Stimulated activated naive CD8-positive, alpha-beta T cell treated with anti-CD3 and anti-CD28 coated beads, Interleukin-15, Interleukin-2, amounts not matched to agents 100 U/mL and 50 U/mL, for 24 hours (primary cell): ENCODE measurements at regions not wholly inside any gene's neighbourhood (a gene's known extent, or its start where the extent isn't known, plus 50 kb on each side); places are given as distances from the start of the nearest gene placed in this dataset.
A peak's percentile ranks its signal among the peaks of the same experiment; 100 is the strongest.
"Not testable (repeated sequence)": the region's sequence is repeated elsewhere in the genome, so short reads cannot be mapped to it uniquely, and the experiment has no call there.

Experiments
- ATAC-seq: fragments of 150-1000 bp; cut with Tn5 transposase; one replicate; pipeline ENCODE4 v1.10.0; 2021
- DNase-seq: peaks from one replicate; pipeline ENCODE4 v3.0.0; 2021

- no peak for DNase-seq
- no peak for ATAC-seq
These were observed 82.4 kb upstream of the SELENOP start for GRCh38 chr5:42894057-42894456.

GRCh38 chr5:42889311-42889933 is 77.7 kb upstream of the SELENOP start:
- DNase-seq, result peak; percentile 72

GRCh38 chr5:42888771-42889170 is 77.1 kb upstream of the SELENOP start:
- DNase-seq (no peak), ATAC-seq (no peak)

More at GRCh38 chr5:42889311-42889933, 77.7 kb upstream of the SELENOP start:
- peak; percentile 84 for ATAC-seq

- no peak for DNase-seq
- ATAC-seq, result no peak
These were observed 75.9 kb upstream of the SELENOP start for GRCh38 chr5:42887575-42887974.

- no peak for ATAC-seq
These were observed 75.4 kb upstream of the SELENOP start for GRCh38 chr5:42887097-42887496.

GRCh38 chr5:42886635-42887034 is 74.9 kb upstream of the SELENOP start:
- no peak for DNase-seq
- no peak for ATAC-seq

More at GRCh38 chr5:42887097-42887496, 75.4 kb upstream of the SELENOP start:
- no peak for DNase-seq

- ATAC-seq, result no peak
These were observed 72.6 kb upstream of the SELENOP start for GRCh38 chr5:42884326-42884725.

GRCh38 chr5:42881416-42882117 is 69.9 kb upstream of the SELENOP start:
- DNase-seq, result no peak
- no peak for ATAC-seq

More at GRCh38 chr5:42884326-42884725, 72.6 kb upstream of the SELENOP start:
- DNase-seq, result no peak

GRCh38 chr5:42880496-42881150 is 68.9 kb upstream of the SELENOP start:
- no peak for ATAC-seq
- DNase-seq, result no peak

- ATAC-seq, result no peak
- no peak for DNase-seq
These were observed 67.6 kb upstream of the SELENOP start for GRCh38 chr5:42879291-42879690.

GRCh38 chr5:42878550-42878949 is 66.9 kb upstream of the SELENOP start:
- ATAC-seq (no peak), DNase-seq (no peak)

GRCh38 chr5:42878041-42878440 is 66.3 kb upstream of the SELENOP start:
- DNase-seq (no peak), ATAC-seq (no peak)

GRCh38 chr5:42877431-42877830 is 65.7 kb upstream of the SELENOP start:
- ATAC-seq, result no peak

GRCh38 chr5:42876375-42876844 is 64.7 kb upstream of the SELENOP start:
- DNase-seq (no peak), ATAC-seq (no peak)

More at GRCh38 chr5:42877431-42877830, 65.7 kb upstream of the SELENOP start:
- DNase-seq, result no peak

GRCh38 chr5:42875785-42876374 is 64.2 kb upstream of the SELENOP start:
- ATAC-seq, result no peak
- no peak for DNase-seq

- DNase-seq (no peak), ATAC-seq (no peak)
These were observed 63.5 kb upstream of the SELENOP start for GRCh38 chr5:42875211-42875610.

GRCh38 chr5:42874621-42875198 is 63.0 kb upstream of the SELENOP start:
- DNase-seq (no peak), ATAC-seq (no peak)

- ATAC-seq (no peak), DNase-seq (no peak)
These were observed 61.2 kb upstream of the SELENOP start for GRCh38 chr5:42872865-42873264.

- ATAC-seq, result no peak
These were observed 59.3 kb upstream of the SELENOP start for GRCh38 chr5:42870882-42871418.

GRCh38 chr5:42868417-42868816 is 56.7 kb upstream of the SELENOP start:
- DNase-seq, ATAC-seq: not testable (repeated sequence)

More at GRCh38 chr5:42870882-42871418, 59.3 kb upstream of the SELENOP start:
- no peak for DNase-seq

- DNase-seq, ATAC-seq: not testable (repeated sequence)
These were observed 53.1 kb upstream of the SELENOP start for GRCh38 chr5:42864749-42865148.
